Retina (tissue), 1 donor: ENCODE measurements at regions not wholly inside any gene's neighbourhood (a gene's known extent, or its start where the extent isn't known, plus 50 kb on each side); places are given as distances from the start of the nearest gene placed in this dataset.
"Not testable (repeated sequence)": the region's sequence is repeated elsewhere in the genome, so short reads cannot be mapped to it uniquely, and the experiment has no call there.

ENCODE experiments used
- DNase-seq: peaks from one replicate; pipeline ENCODE4 v3.0.0-alpha.2; 2016

DNA sequence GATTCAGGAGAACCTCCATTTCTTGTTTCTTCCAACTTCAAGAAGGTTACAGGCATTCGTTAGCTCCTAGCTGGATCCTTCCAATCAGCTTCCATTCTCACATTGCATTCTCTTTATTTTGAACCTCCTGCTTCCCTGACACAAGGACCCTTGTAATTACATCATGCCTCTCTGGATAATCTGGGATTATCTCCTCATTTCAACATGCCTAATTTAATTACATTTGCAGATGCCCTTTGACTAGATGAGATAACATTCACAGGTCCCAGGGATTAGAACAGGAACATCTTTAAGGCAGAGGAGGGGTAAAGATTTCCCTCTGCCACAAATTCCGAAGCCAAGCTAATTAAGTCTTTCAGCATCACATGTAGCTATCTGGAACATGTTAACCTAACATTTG, 753.8 kb upstream of the PCDH7 start:
- DNase-seq, result no peak

DNA sequence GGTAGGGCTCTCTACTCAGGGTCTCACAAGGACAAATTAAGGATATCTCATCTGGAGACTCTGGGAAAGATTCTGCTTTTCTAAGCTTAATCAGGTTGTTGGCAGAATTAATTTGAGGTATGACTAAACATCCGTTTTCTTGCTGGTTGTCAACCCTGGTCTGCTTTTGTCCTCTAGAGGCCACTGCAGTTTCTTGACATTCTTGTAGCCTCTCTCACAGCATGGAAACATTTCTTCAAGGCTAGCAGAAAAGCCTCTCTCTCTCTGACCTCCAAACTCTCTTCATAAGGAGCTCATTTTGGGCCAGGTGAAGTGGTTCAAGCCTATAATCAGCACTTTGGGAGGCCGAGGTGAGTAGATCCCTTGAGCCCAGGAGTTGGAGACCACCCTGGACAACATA, 749.5 kb upstream of the PCDH7 start:
- DNase-seq, result no peak

DNA sequence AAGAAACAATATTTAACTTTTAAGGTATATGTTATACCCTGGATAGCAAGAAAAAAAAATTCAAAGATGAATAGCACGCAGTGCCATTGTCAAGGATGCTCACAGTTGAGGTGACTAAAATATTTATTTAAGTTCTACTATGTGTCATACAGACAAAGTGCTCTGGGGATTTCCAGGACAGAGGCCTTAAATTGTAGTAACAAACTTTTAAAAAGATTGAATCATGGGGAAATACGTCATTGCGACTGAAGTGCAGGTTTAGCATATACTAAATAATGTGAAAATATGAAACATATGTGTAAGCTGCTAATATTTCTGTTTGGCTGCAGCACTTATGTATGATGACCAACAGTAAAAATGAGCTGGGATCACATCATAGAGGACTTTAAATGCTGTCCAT, 748.0 kb upstream of the PCDH7 start:
- no peak for DNase-seq

DNA sequence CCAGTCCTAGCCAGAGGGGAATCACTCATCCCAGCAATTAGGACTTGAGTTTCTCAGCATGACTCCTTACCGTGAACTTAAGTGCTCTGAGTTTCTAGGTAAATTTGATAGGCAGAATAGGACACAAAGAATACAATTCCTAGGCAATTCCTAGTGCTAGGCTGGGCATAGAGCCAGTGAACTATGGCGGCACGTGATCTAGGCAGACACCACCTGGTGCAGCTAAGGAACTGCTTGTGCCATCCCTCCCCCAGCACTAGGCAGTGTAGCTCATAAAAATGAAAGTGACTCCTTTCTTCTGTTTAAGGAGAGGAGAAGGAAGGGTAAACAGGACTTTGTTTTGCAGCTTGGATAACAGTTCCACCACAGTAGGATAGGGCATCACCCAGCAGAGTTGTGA, 736.3 kb upstream of the PCDH7 start:
- no peak for DNase-seq

DNA sequence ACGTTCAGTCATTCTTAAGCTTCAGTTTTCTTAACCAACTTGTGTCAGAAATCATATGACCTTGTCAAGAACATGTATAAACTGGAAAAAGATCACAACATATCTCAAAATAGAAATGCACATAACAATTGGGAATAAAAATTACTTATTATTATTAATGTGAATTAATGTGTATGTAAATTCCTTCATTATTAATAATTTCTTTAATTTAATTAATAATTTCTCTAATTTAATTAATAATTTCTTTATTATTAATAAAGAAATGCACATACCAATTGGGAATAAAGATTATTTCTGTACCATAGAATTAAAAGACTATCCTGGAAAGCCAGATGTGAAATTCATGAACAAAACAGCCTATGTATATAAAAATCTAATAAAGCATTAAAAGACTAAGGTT, 718.5 kb upstream of the PCDH7 start:
- DNase-seq, result no peak

DNA sequence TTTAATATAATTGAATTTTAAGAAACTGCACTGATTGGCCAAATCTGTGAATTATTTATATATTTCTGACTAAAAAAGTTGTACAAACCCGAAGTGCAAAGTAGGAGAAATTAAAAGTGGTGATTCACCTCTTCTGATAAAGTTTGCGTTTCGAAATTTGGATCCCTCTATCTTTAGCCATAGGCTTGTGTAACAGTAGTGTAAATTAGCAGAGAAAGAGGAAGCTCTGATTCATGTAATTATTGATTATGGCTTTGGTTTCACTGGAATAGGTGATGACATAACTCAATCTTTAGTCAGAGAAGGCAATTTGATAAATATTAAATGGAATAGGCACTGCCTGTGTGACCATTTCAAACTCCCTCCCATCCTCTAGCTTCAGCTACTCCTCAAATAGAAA, 717.8 kb upstream of the PCDH7 start:
- DNase-seq, result no peak

DNA sequence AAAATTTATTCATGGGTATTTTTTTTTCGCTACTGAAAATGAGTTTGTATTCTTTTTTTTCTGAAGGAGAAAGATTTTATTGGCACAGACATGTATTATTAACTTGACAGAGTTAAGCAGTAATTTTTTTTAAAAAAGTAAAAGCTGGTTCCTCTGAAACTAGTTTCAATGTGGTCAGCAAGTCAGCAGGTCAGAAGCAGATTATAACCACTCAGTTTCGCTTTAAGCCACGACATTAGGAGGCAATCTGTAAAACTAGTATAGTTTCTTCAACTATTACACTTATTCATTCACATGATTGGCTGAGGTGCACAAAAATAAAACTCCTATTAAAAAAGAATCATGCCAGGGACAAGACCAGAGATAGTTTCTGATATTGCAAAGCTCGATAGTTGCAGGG, 714.2 kb upstream of the PCDH7 start:
- DNase-seq, result no peak

DNA sequence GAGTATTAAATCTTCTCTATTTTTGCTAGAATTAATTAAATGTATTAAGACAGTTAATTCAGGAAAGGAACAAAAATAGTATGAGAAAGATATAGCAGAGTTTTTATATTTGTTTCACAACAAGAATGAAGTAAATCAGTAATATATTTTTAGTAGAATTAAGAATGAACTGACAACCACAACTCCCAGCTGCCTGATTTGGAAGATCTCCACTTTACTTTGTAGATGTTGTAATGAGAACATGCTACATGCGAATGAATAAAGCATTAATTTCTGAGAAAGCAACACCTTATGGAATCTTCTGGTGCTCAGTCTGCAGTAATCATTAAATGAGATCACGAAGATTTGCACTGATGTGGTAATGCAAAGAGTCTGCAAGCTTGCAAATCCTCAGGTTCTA, 695.6 kb upstream of the PCDH7 start:
- DNase-seq, result no peak

DNA sequence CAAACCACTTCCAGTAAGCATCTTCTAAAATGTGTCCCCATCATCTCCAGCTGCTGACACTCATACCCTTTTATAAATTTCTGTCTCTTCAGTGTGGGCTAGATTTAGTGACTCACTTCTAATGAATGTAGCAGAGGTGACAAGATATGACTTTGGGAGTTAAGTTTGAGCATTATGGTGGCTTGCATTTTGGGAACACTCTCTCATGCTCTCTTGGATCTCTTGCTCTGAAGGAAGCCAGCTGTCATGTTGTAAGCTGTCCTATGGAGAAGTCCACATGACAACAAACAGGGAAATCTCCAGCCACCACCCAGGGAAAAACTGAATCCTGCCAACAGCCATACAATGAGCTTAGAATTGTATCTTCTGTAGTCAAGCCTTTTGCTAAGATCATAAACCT, 691.3 kb upstream of the PCDH7 start:
- no peak for DNase-seq

DNA sequence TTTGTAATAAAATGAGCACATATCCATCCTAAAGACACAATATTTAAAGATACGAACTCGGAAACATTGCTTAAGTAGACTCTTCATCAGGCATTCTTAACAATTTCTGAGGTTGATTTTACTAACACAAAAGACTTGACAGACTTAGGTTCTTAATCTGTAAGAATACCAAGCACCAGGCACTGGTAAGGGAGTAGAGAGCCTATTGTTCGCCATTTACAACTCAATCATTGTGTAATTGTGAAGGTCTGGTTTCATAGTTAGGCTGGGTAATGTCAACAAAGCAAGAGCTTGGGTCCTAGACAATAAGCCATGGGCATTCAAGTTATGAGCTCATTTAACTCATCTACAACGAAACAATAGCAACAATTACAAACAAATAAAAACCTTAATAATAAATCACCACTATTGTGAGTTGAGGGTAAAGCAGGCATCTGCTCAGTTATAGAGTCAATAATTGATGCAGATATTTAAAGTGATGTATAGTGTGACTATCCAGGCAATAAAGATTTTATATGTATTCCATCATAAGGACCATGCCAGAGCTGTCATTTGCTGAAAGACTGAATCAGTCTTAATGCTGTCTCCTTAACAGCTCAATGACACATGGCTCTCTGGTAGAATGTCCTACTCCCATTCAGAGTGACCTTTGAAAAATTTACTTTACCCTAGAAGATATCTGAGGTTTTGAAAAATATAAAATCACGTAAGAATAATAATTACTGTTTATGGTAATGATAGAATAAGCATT, 664.0 kb upstream of the PCDH7 start:
- no peak for DNase-seq

DNA sequence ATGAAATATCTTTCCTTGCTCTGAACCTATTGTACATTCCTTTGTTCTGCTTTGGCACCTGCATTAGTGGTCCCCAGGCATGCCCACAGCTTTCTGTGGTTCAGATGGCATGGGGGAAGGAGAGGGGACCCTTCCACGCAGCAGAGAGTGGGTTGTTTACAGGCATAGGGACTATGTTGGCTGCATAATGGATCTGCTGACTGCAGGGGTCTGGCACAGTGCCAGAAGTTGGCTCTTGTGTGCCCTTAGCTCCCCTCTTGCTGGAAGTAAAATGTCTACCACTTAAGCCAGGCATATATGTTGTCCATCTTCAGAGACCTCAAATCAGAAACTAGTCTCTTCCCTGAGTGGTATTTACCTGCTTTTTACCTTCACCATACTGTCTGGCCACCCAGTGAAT, 651.9 kb upstream of the PCDH7 start:
- no peak for DNase-seq

DNA sequence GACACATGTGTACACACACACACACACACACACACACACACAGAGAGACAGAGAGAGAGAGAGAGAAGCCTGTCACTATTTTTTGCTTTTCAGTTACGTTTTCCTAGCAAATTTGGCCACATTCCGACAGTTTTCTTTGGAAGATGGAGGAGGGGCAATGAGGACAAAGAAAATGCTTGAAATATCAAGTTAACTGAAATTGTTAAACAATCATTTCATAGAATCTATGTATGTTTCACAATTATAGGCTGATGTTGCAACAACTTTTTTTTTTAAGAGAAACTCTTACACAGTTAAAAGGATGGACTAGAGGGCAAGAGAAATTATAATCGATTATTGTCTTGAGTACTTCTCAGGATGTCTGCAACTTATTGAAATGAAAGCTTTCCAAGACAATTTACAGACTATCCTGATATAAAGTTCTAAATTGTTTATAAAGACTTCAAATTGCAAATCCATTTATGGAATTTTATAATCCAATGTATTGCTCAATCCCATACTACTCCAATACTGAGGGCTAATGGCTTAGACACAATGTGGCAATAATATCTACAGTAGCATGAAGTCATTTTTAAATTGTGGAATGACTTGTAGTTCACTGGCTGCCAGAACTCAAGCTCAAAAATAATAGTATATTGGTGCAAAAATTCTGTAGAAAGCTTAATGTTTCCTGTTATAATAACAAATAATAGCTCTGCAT, 647.0 kb upstream of the PCDH7 start:
- no peak for DNase-seq

DNA sequence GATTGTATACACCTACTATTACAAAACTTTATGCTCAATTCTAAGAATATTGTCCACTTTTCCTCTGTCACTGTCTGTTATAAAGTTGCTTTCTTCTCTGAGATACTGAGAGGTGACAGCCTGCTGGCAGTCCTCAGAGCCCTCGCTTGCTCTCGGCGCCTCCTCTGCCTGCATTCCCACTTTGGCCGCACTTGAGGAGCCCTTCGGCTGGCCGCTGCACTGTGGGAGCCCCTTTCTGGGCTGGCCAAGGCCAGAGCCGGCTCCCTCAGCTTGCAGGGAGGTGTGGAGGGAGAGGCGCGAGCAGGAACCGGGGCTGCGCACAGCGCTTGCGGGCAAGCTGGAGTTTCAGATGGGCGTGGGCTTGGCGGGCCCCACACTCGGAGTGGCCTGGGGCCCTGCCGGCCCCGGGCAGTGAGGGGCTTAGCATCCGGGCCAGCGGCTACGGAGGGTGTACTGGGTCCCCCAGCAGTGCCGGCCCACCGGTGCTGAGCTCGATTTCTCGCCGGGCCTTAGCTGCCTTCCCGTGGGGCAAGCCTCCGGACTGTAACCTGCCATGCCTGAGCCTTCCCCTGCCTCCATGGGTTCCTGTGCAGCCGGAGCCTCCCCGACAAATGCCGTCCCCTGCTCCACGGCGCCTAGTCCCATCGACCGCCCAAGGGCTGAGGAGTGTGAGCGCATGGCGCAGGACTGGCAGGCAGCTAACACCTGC, 627.6 kb upstream of the PCDH7 start:
- not testable (repeated sequence) for DNase-seq

DNA sequence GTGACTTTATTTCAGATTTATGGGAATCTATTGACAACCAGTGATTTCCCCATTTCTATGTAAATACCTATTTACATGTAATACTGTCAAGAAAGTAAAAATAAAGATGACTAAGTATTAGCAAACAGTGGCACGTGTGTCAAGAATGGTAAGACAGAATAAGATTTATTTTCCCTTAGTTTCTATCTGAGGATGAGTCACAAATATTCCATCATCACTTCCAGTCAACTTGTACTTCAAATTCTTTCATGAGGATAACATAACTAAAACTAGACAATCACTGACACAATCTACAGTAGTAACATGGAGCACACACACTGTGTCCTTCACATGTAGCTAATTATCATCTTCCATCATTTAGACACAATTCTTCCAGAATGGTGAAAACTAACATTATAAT, 625.3 kb upstream of the PCDH7 start:
- no peak for DNase-seq

DNA sequence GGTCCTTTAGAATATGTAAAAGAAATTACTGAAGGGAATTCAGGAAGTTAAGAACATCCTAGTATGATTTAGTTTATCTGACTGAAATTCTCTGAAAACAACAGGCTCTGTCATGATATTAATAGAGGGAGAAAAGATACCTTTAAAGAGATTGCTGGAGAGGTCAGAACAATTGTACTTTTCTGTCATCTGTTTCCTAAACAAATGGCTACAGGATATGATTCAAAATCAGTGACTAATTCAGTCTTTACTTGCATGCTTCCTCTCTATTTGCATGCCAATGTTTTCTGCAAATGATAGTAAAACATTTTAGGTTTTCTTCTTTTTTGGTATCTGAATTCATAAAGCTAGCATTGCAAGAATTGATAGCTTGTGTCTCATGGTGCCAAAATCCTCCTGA, 616.7 kb upstream of the PCDH7 start:
- no peak for DNase-seq

DNA sequence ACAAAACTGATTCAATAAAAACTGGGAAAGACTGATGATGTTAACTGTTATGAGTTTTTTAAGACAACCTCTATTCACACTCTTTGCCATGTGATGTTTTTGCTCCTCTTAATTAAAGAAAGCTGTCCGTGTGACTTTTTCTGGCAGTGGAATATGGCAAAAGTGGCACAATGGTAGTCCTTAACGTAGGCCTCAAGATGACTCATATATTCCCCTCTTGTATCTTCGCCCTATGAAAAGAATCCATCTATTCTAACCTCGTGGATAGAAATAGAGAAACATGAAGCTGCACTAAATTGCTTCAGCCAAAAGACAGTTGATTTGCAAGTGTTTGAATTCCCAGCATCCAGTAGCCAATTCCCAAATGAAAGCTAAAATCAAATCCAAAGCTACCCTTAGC, 603.8 kb upstream of the PCDH7 start:
- no peak for DNase-seq

DNA sequence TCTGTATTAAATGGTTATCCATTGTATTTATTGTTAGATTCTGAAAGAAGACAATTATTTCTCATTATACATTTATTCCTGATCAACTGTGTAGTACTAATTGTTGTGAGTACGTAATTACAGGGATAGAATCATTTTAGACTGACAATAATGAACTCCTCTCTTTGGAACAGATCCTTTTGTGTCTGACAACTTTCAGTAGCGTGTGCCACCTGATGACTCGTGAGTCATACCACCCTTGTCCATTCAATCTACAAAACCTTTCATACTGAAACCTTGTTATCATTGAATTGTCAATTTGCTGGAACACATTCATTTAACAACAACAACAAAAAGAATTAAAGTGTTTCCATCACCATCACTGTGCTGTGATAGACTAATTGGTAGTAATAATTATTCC, 602.7 kb upstream of the PCDH7 start:
- DNase-seq, result no peak

DNA sequence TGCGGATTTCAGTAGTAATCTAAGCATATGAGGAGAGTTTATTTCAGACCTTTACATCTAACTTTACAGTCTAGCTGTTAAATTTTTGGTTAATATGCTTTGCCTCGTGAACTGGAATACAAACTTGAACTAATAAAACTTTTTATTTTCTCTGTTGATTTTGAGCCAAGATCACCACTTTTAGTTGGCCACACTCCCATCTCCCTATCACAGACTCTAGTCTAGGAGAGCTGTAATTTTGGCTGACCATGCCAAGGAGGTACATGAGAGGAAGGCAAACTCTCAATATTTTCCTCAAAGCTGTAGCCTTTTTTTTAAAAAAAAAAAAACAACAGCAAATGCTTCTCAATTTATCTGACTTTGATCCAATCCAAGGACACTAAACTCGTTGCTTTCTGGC, 597.5 kb upstream of the PCDH7 start:
- DNase-seq, result no peak

DNA sequence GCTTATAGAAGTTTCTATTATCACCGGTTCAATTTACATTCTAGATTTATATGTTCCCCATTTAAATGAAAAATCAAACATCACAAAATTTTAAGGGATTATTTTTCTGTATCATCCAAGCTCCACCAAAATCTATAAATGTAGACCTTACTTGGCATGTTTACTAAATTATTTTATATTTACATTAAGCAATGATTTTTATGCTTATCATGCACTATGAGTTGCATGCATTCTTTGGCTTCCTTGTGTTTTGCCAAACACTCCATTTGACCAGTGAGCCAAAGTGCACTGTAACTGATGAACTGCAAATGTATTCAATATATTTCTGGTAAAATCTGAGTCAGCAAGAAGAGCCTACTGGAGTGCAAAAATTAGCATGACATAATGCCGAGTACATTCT, 595.5 kb upstream of the PCDH7 start:
- not testable (repeated sequence) for DNase-seq

DNA sequence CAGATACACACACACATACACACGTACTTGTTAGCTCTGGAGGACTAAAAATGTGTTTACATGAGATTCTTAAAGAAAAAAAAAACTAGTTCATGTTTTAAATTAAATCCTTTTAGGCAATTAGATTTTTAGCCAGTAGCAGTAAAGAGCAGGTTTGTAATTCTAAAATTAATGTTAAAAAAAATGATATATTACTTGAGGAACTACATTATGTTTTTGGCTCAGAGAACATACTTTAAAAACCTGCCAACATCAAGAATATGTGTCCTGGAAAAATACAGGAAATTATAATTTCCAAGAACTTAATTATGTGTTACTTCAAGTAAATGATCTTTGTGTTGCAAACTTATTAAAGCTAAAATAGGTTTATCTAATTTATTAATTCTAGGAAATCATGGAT, 594.3 kb upstream of the PCDH7 start:
- DNase-seq, result no peak

DNA sequence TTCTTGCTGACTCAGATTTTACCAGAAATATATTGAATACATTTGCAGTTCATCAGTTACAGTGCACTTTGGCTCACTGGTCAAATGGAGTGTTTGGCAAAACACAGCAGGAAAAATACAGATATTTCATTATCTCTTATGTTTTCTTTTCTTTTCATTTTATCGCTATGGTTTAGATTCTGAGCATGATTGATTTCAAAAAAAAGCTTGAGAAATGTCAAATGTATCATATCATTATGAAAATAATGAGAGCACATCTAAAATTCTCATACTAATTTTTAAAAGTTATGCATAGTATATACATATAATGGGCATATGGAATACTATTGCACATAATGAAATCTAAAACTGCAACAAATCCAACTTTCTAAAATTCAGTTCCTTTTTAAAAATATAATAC, 593.8 kb upstream of the PCDH7 start:
- no peak for DNase-seq

DNA sequence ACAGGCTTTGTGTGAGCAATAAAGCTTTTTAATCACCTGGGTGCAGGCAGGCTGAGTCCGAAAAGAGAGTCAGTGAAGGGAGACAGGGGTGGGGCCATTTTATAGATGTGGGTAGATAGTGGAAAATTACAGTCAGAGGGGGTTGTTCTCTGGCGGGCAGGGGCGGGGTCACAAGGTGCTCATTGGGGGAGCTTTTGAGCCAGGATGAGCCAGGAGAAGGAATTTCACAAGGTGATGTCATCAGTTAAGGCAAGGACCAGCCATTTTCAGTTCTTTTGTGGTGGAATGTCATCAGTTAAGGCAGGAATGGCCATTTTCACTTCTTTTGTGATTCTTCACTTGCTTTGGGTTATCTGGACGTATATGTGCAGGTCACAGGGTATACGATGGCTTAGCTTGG, 571.3 kb upstream of the PCDH7 start:
- DNase-seq, result not testable (repeated sequence)

DNA sequence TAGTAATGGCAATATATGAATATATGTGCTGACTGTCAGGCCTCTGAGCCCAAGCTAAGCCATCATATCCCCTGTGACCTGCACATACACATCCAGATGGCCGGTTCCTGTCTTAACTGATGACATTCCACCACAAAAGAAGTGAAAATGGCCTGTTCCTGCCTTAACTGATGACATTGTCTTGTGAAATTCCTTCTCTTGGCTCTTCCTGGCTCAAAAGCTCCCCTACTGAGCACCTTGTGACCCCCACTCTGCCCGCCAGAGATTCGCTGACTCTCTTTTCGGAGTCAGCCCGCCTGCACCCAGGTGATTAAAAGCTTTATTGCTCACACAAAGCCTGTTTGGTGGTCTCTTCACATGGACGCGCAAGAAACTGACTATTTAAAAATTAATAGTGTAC, 570.6 kb upstream of the PCDH7 start:
- not testable (repeated sequence) for DNase-seq

DNA sequence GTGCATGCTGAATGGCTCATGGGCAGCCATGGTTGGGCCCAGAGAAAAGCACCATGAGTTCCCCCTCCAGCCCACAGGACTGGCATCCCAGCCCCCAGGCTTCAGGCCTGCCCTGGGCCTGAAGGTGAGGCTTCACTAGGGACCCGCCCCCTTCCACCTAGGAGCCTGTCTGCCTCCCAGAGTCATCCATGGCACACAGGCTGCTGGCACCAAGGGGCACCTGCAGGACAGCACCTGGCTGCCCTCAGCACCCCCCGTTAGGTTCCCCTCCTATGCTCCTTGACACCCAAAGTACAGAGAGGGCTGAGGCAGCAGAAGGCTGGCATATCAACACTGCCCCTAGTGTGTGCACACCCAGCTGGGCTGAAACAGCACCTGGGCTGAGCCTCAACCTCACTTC, 566.7 kb upstream of the PCDH7 start:
- no peak for DNase-seq
